Stimulated activated CD8-positive, alpha-beta memory T cell treated with anti-CD3 and anti-CD28 coated beads, Interleukin-2, amount 100 ng/mL, for 1 hour (primary cell): ENCODE measurements at regions not wholly inside any gene's neighbourhood (a gene's known extent, or its start where the extent isn't known, plus 50 kb on each side); places are given as distances from the start of the nearest gene placed in this dataset.

Experiments
- DNase-seq, 2 donors: peaks; one replicate each; pipeline ENCODE4 v3.0.0-alpha.2; 2020; ENCODE audit warnings: low read depth in 2 of 2

DNA sequence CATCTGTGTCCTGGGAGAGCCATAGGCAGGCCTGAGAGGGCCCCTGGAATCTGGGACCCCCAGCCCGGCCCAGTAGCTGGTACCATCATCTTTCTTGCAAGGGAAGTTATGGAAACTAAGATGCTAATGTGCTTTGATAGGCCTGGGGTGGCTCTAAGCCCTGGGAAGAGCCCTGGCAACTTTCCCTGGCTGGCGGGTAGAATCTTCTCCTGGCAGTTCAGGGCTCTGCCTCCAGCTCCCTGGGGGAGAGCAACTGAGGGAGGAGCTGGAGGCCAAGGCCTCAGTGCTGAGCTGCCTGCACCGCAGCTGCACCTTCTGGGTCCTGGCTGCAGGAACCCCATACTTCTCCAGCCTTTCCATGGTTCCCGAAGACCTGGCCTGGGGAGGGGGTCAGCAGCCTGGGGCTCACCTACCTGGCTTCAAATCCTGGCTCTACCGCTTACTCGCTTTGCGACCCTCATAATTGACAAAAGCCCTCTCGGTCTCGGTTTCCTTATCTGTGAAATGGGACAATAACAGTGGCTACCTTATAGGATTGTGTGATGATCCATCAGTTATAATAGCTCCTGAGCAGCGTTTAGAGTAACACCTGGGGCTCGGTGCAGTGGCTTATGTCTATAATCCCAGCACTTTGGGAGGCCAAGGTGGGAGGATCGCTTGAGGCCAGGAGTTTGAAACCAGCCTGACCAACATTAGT lies 333.7 kb downstream of the SEC14L1 start:
- no peak for DNase-seq

DNA sequence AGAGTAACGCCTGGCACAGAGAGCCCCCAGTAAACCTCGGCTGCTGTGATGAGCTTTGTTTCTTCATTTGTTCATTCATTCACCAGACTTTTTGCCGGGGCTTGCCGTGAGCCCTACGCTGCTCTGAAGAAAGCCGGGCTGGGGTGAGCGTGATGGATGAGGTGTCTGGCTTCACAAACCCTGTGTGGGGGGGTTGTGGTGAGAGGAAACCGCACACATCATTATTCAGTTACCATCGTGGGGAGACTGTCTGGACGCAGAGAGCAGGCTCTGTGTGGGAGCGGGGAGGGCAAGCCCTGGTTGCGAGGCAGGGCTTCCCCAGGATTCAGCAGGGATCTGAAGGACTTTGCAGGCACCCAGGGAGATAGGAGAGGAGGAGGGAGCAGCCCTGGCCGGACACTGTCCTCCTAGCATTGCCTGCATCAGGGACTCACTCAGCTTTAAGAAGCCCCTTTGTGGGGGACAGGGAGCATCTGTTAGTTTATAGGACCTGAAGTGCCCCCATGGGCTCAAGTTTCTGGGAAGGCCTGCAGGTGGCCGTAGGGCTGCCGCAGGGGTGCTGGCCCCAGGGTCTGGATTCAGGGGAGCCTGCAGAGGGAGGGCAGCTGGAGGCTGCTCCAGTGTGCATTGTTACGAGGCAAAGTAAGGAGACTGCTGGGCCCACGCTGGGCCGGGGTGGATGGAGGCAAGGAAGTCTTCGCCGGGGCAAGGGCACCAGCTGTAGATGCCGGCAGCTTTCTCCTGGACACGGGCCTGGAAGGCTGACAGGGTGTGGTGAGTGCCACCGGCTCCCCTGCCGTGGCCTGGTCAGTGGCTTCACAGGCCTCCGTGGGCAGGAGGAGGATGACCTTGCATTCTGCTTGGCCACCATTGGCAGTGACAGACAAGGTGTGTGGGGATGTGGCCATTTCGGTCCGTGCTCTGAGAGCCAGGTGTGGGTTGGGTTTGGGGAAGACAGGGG lies 334.5 kb downstream of the SEC14L1 start:
- DNase-seq, result peak in 1 of 2 donors; percentile 44

DNA sequence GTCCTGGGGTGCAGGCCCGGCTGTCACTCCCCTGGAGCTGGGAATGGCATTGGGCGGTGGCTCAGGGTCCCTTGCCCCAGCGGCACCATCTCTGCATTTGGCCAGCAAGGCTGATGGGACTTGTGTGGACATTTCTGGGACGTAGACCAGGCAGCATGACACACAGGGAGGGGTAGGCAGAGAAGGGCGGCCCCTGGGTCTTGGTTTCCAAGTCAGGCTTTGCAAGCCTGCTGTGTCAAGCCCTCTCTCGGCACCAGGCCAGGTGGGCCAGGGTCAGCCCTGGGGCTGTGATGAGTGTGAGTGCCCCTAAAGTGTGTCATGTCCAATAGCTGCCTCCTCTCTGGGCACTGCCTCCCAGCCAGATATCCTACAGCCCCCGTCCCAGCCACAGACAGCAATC lies 335.2 kb downstream of the SEC14L1 start:
- no peak for DNase-seq

DNA sequence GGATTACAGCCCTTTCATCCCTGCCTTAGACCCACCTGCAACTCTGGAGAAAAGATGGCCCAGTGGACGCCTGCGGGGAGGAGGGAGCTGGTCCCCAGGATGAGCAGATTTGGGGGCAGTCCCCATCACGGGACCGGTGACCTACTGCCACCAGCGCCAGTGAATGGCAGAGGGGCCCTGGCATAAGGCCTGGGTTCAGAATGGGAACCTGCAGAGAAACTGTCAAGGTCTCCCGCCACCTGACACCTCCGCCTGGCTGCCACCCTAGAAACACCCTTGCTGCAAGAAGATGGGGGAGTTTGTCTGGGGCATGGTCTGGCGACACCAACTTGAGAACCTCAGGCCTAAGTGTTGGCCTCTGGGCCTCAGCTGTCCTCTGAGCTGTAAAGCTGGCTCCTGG lies 335.7 kb downstream of the SEC14L1 start:
- DNase-seq, result no peak

DNA sequence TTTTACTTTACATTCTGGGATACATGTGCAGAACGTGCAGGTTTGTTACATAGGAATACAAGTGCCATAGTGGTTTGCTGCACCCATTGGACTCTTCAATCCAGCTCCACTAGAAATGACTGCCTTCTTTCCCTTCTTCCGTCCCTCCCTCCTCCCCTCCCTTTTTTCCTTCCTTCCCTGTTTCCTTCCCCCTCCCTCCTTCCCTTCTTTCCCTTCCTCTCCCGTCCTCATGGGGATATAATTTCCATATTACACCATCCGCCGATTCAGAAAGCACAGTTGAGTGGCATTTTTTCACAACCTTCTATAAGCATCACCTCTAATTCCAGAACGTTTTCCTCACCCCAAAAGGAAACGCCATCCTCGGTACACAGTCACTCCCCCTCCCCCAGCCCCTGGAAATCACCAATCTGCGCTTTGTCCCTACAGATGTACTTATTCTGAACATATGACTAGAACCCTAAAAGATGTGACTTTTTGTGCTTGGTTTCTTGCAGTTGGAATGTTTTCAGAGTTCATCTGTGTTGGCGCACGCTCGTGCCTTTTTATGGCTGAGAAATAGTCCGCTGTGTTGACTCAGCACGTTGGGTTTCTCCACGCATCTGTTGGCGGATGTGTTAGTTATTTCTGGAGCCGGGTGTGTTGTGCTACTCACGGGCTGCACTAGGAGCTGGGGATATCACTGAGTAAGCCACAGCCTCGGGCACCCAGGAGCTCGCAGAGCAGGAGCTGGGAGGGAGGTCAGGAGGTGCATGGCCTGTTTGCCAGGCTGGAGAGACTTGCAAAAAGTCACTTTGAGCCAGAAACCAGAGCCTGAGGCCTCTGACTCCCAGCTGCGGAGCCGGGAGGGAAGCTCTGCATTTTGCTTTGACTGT lies 336.4 kb downstream of the SEC14L1 start:
- no peak for DNase-seq

DNA sequence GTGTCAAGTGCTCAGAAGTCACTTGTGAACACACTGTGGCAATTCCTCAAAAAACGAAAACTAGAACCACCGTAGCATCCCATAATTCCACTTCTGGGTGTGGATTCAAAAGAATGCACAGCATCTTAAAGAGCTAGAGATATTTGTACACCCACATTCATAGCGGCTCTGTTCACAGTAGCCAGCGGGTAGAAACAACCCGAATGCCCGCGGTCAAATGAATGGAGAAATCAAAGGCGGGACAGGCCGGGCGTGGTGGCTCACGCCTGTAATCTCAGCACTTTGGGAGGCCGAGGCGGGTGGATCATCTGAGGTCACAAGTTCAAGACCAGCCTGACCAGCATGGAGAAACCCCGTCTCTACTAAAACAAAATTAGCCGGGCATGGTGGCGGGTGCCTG lies 337.5 kb downstream of the SEC14L1 start:
- no peak for DNase-seq

- DNase-seq, result no peak
Observed at GRCh38 chr17:77478899-77479298, 338.1 kb downstream of the SEC14L1 start.

DNA sequence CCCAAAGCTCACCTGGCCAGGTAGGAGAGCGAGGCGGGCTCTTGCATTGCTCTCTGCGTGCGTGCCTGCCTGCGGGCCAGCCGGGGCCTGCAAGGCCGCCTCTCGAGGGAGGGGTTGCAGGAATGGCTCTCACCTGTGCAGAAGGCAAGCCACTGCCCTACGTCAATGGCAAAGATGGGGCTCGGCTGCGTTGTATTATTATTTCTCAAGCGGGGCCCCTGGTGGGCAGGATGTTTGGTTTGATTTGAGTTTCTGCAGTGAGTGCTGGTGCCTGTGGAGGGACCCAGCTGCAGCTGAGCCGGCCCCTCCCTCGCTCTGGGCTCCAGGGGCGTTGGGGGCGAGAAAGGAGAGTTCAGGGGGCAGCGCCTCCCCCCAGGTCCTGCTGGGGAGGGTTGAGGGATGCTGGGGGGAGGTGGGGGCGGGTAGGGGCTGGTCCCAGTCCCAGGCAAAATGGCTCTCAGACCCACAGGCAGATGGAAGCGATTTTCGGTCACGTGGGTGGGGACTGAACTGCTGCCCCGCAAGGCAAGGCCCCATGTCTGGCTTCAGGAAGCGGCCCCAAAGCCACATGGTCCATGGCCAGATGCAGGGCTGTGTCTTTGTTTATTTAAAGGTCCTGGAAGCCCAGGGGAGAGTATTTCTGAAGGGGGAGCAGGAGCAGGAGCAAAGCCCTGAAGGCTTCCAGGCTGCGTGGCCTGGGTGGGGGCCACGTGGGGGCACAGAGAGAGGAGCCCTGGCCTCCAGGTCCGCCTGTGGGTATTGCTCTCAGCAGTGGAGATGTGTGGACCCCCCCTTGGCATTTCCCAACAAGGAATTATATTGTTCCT lies 338.8 kb downstream of the SEC14L1 start:
- DNase-seq, result no peak

DNA sequence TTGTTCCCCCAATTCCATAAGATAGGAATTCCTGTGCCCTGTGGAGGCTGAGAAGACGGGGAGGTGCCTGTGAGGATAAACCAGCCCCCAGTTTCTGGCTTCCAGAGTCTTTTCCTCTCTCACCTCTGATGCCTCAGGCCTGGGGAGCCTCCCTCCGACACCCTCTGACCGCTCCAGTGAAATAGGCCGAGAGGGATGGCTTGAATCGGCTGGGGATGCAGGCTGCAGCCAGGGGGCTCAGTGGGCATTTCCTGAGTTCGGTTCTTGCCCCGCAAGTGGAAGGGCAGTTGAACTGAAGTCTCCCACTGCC lies 339.4 kb downstream of the SEC14L1 start:
- DNase-seq, result no peak

GRCh38 chr17:77480509-77481215 lies 339.9 kb downstream of the SEC14L1 start:
- DNase-seq, result no peak

DNA sequence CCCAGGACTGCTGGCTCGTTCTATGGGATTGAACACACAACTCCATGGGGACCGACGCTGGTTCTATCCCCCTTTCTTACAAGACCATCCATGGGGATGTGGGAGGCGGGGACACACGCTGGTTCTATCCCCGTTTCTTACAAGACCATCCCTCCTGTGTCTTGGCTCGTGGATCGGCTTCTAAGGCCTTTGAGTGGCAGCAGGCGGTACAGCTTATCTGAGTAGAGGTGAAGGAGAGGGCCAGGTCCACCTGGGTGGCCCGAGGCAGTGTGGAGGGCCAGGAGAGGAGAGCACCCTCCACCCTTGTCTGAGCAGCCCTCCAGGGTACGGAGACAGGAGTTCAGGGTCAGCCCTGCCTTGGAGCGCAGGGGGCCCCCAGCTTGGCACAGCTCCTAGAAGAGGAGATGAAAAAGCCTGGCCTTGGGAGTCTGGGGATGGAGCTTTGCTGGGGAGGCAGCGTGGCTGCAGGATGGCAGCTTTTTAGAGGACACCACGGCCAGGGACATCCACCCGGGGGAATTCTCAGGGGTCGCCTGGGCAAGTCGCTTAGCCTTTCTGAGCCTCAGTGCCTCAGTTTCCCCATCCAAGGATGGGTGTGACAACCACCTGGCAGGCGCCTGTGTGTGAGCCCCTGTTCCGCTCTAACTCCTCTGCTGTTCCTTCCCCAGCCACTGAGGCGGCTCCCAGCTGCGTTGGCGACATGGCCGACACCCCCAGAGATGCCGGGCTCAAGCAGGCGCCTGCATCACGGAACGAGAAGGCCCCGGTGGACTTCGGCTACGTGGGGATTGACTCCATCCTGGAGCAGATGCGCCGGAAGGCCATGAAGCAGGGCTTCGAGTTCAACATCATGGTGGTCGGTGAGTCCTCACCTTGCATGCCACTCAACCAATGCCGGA lies 341.0 kb downstream of the SEC14L1 start:
- no peak for DNase-seq

GRCh38 chr17:77482375-77483127 lies 341.8 kb downstream of the SEC14L1 start:
- DNase-seq, result no peak

DNA sequence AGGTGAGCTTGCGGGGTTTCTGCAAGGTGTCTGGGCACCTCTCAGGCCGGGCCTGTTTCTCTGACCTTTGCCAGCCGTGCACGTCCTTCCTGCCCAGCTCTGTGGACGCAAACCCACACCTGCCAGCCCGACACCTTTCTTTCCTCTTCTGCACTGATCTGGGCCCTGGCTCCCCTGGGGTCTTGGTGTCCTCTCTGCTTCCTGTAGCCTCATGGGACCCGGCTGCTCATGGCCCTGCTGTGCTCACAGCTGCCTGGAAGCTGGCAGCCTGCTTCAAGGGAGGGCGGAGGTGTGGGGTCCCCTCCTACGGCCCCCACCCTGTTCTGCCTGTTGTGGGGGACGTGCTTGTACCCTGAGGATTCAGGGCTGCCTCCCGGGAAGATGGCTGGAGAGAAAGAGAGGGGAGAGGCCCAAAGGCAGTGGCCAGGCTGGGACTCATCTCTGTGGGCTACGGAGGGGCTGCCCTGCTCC lies 342.4 kb downstream of the SEC14L1 start:
- no peak for DNase-seq

- DNase-seq, result no peak
Observed at GRCh38 chr17:77484111-77484510, 343.3 kb downstream of the SEC14L1 start.

DNA sequence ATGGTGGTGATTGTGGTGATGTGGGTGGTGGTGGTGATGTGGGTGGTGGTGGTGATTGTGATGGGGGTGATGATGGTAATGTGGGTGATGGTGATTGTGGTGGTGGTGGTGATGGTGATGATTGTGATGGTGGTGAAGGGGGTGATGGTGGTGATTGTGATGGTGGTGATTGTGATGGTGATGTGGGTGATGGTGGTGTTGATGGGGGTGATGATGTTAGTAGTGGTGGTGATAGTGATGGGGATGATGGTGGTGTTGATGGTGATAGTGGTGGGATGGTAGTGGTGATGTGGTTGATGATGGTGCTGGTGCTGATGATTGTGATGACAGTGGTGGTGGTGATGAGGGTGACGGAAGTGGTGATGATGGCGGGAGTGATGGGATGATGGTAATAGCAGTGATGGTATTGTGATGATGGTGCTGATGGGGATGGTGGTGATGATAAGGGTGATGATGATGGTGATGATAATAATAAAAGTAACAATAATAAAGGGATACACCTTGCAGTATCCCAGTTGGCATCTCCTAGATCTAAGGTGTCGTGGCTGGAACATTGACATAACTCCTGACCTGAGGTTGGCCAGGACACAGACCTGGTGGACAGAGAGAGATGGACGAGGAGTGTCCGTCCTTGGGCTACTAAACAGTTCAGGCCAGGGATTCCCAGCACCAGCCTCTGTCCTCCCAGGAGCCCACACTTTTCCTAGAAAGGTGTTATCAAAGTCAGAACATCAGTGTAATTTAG lies 344.5 kb downstream of the SEC14L1 start:
- no peak for DNase-seq

- DNase-seq, result no peak
Observed at GRCh38 chr17:77487211-77487629, 346.5 kb downstream of the SEC14L1 start.

DNA sequence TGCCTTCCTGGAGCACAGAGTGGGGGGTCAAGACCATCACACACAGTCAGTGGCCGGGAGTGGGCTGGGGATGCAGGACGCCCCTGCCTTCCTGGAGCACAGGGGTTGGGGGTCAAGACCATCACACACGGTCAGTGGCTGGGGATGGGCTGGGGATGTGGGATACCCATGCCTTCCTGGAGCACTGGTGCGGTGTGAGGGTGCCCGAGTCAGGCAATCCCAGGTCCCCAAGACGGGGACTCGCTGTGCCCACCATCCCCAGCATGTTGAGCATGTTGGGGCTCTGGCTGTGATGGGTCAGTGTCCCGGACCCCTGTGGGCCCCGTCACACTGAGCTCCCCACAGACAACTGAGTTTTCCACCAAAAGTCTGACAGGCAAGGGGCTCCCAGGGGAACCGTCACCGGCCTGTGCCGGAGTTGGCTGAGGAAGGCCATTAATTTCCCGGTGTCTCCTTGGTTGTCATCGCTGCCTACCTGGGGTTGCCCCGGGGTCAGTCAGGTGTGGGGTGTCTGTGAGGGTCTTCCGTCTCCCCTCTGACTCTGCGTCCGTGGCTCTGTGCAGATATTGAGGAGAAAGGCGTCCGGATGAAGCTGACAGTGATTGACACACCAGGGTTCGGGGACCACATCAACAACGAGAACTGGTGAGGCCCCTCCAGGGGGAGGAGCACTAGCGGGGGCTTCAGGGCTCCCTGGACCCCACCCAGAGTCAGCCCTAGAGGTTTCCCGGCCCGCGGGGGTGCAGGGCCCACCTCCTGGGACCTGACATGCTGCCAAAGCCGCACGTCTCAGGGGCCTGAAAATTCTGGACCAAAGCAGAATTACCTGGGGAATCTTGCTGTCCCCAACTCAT lies 347.1 kb downstream of the SEC14L1 start:
- DNase-seq, result no peak
